ENCODE measurements at regions not wholly inside any gene's neighbourhood (a gene's known extent, or its start where the extent isn't known, plus 50 kb on each side); places are given as distances from the start of the nearest gene placed in this dataset.

- Histone ChIP-seq H3K4me3 (ENCODE audit: low read depth, low read length) (no peak overlapping the region), H3K36me3 (ENCODE audit: control insufficient read depth, insufficient read depth, low read length) (no peaks in the 10 kb centered on the region), H3K27me3 (ENCODE audit: control insufficient read depth, insufficient read depth, low read length) (no peaks in the 10 kb centered on the region)
- CTCF ChIA-PET, result interaction anchor here (0.7 to 1.4 kb wide), 2 partner anchors 135 to 518 kb away, joined by 3 read pairs; no protein-coding TSS in a partner anchor
- no peak for TF ChIP-seq CTCF (IDR thresholded peaks at IDR 0.05; ENCODE audit: insufficient read depth, low read depth, low read length)
- no peak for DNase-seq (ENCODE audit: low read depth)
- POLR2A ChIA-PET, result interaction anchor here (0.7 kb wide), 1 partner anchor 29 kb away, joined by 3 read pairs; no protein-coding TSS in a partner anchor
Measured at GRCh38 chr19:28744943-28745342, 468.0 kb downstream of the UQCRFS1 start.

DNA sequence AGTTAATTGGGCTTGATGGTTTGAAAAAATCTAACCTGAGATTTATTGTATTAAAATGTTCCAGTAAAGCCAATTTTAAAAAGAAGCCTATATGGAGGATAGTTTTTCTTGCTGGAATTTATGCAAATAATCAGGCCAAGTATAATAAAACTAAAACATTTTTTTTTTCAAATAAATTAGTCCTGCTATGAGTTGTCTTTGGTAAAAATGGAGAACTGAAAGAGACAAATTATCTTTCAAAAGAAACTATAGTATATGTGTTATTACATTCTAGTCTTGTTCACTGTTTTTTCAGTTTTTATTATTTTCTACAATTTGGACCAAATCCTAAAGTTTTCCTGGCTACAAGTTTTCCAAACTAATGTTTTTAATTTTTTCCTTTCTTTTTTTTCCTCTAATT lies 468.9 kb downstream of the UQCRFS1 start:
- CTCF ChIA-PET, result interaction anchor here (1.4 kb wide), 1 partner anchor 519 kb away, joined by 3 read pairs; no protein-coding TSS in a partner anchor
- Histone ChIP-seq H3K4me3 (ENCODE audit: low read depth, low read length) (no peak overlapping the region), H3K36me3 (ENCODE audit: control insufficient read depth, insufficient read depth, low read length) (no peaks in the 10 kb centered on the region), H3K27me3 (ENCODE audit: control insufficient read depth, insufficient read depth, low read length) (no peaks in the 10 kb centered on the region)
- DNase-seq (ENCODE audit: low read depth), result no peak
- no peak for TF ChIP-seq CTCF (IDR thresholded peaks at IDR 0.05; ENCODE audit: insufficient read depth, low read depth, low read length)
- POLR2A ChIA-PET, result no interaction called here

DNA sequence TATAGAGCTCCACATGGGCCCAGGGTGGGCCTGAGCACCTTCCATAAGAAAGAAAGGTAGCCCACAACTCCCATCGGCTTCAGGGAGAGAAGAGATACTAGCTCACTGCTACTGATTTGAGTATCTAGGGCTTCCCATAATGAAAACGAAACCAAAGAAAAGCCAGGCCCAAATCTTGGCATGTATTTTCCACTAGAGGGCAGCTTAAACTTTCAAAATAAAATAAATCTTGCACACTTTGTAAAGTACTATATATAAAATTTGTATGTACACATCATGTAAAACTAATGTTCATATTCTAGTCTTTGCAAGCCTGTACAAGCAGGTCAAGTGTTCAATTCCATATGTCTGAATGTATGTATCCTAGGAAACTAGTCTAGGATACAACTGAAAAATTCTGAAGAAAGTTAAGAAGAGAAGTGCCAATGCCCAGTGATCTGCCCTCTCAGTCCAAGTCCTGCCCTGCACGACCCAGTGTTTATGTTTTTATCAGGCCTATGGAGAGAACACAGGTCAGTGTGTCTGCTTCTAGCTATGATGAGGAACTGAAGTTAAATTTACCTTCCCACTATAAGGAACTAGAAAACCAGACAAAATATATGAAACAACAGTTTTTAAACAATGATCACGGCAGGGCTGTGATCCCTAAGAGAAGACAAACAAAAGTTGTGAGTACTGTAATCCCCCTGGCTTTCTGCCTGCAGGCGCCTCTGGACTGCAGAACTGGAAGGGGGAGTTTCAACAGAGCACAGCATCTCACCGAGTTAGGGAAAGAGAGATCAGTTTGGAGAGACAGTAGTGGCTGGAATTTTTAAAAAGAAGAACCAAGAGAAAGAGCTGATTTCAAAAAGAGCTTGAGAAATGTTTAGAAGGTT lies 475.7 kb downstream of the UQCRFS1 start:
- Histone ChIP-seq H3K4me3 (ENCODE audit: low read depth, low read length) (no peak overlapping the region), H3K36me3 (ENCODE audit: control insufficient read depth, insufficient read depth, low read length) (no peaks in the 10 kb centered on the region), H3K27me3 (ENCODE audit: control insufficient read depth, insufficient read depth, low read length) (no peaks in the 10 kb centered on the region)
- peak; percentile 68 for TF ChIP-seq CTCF (IDR thresholded peaks at IDR 0.05; ENCODE audit: insufficient read depth, low read depth, low read length)
- ChIA-PET POLR2A (no interaction called here), CTCF (interaction anchor here (0.6 to 4.4 kb wide), 29 partner anchors 9 to 531 kb away, joined by 3 to 52 read pairs (median 4); no protein-coding TSS in a partner anchor)
- peak; percentile 6 for DNase-seq (ENCODE audit: low read depth)

- Histone ChIP-seq H3K27me3 (ENCODE audit: control insufficient read depth, insufficient read depth, low read length) (no peaks in the 10 kb centered on the region), H3K4me3 (ENCODE audit: low read depth, low read length) (no peak overlapping the region), H3K36me3 (ENCODE audit: control insufficient read depth, insufficient read depth, low read length) (no peaks in the 10 kb centered on the region)
- TF ChIP-seq CTCF (IDR thresholded peaks at IDR 0.05; ENCODE audit: insufficient read depth, low read depth, low read length), result no peak
- CTCF ChIA-PET, result interaction anchor here (0.8 to 4.4 kb wide), 22 partner anchors 8 to 531 kb away, joined by 3 to 52 read pairs (median 5); no protein-coding TSS in a partner anchor
- no peak for DNase-seq (ENCODE audit: low read depth)
- POLR2A ChIA-PET, result no interaction called here
Measured at GRCh38 chr19:28736528-28736927, 476.4 kb downstream of the UQCRFS1 start.

- no peak for DNase-seq (ENCODE audit: low read depth)
- no peaks in the 10 kb centered on the region for H3K36me3 ChIP-seq (ENCODE audit: control insufficient read depth, insufficient read depth, low read length)
- POLR2A ChIA-PET, result no interaction called here
- no peak for TF ChIP-seq CTCF (IDR thresholded peaks at IDR 0.05; ENCODE audit: insufficient read depth, low read depth, low read length)
- peaks cover 8% of the 10 kb centered on the region for H3K27me3 ChIP-seq (ENCODE audit: control insufficient read depth, insufficient read depth, low read length)
- CTCF ChIA-PET, result no interaction called here
- no peak overlapping the region for H3K4me3 ChIP-seq (ENCODE audit: low read depth, low read length)
Measured at GRCh38 chr19:28731577-28731976, 481.4 kb downstream of the UQCRFS1 start.

Measured in BJ (cell line).